Erythroblast (primary cell): ENCODE measurements at regions not wholly inside any gene's neighbourhood (a gene's known extent, or its start where the extent isn't known, plus 50 kb on each side); places are given as distances from the start of the nearest gene placed in this dataset.

ENCODE experiments used
- GATA1 ChIP-seq: IDR thresholded peaks from 2 replicates; pipeline ENCODE4 v1.6.1; 2011; ENCODE audit warnings: low read depth, mild to moderate bottlenecking, control low read depth, low read length, moderate library complexity
- POLR2A ChIP-seq: IDR thresholded peaks from 2 replicates; pipeline ENCODE4 v1.6.1; 2011; ENCODE audit warnings: mild to moderate bottlenecking, low read length

DNA sequence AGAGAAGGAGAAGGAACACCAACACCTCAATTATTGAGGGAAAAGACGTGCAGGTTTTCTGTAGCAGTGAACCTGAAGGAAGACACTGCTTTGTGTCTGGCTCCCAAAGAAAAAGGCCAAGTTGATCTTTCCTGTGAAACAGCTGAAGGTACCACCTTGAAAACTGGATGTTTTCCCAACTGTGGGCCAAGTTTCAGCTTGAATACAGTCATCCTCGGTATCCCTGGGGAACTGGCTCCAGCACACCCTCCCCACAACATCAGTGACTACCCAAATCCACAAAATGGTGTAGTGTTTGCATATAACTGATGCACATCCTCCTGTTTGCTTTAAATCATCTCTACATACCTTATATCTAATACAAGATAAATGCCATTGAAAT, 297.0 kb upstream of the PITRM1 start:
- TF ChIP-seq POLR2A: no peak
- no peak for TF ChIP-seq GATA1
